ENCODE measurements at regions not wholly inside any gene's neighbourhood (a gene's known extent, or its start where the extent isn't known, plus 50 kb on each side); places are given as distances from the start of the nearest gene placed in this dataset.

DNA sequence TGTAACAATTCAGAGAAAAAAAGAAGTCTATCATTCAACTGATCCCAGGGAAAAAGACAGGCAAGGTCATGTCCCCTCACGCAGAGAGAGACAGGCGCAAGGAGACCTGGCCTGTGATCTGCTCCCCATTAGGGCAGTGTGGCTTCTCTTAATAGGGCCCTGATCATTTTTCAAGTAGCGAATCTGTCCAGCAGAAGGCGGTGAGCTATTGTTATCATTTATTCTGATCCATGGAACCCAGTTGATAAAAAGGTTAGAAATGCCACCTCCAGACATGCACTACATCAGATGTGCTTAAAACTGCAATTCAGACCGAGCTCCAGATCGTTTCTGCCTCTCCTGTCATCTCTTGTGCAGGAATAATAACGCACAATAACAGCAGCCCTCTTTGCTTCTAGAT, 1025.6 kb upstream of the PIK3C3 start:
- no peak for DNase-seq

DNA sequence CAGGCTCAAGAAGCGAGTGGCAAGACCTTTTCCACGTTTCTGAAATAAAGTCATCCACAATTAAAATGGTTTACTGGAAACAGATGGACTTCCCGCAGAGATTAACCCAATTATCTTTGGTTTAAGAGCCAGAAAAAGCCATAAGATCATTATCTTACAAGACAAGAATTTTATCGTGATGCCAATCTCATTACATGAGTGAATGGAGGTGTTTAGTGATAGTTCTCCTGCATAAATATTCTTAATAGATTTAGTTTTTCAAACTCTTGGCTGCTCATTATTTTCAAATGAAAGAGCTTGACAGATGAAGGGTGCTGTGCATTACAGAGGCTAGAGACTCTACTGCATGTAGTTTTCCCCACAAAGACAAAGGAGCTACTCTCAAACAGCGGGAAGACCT, 1028.4 kb upstream of the PIK3C3 start:
- DNase-seq, result no peak

DNA sequence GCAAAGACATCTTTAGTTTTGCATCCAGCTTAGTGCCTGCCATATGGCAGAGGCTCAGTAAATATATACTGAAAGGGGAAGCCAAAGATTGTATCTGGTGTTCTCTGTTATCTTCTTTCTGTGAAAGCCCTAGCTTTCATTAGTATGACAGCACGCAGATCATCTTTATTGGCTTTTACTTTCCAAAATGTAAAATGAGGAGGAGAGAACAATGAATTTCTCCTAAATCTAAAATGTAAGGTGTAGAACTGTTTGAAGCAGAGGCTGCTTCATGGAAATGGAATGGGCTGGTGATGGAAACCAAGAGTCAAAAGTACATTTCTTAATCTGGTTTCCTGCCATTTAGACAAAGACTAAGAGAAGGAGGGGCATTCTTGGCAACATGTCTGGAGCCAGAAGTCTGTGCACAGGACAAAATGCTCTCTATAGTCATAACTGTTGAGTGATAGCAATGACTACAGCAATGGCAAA, 1029.9 kb upstream of the PIK3C3 start:
- DNase-seq, result no peak

DNA sequence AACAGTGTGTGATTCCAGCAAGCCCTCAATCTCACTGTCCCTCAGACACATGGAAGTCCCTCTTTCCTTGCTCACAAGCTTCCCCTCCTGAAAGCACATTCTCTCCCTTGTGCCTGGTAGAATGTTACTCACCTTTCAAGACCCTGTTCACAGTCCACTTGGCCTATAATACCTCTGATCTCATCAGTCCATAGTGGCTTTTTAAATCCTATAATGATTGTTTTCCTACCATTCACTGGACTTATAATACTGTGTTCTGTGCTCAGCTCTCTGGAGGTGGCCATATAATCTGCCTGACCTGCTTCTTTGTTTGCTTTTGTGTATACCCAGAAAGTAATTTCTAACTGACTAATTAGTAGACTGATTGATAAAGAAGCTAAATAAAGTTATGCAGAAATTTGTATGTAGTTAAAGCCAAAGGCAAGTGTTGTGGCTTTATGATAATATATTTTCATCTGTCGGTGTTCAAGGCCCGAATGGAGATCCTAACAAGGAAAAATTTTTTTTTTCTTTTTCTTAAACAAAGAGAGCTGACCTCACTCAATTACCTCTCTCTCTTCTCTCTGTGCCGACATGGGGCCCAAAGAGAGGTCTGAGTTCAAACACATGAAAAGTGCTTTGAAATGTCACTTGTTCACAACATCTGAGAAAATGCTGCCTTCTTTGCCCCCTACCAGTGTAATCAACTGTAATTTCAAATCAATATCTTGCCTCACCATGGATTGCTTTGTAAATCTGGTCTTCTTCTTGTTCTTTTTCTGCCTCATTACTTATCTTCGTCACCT, 1033.0 kb upstream of the PIK3C3 start:
- DNase-seq, result no peak

DNA sequence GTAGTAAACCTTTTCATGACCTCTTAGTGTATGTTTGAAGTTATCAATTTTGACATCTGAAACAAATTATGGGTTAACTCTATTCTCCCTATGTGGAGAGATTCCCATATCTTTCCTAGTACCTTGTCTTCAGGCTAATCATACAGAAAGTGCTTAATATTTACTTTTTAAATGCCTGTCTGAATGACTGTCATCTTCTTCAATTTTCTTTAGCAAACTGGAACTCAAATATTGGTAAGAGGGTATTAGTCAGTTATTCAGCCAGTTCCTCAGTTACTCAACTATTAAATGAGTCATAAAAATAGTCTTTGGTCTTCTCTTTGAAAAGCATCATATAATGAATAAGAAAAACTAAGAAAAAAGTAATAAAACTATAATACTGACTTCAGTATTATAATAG, 1038.0 kb upstream of the PIK3C3 start:
- no peak for DNase-seq

DNA sequence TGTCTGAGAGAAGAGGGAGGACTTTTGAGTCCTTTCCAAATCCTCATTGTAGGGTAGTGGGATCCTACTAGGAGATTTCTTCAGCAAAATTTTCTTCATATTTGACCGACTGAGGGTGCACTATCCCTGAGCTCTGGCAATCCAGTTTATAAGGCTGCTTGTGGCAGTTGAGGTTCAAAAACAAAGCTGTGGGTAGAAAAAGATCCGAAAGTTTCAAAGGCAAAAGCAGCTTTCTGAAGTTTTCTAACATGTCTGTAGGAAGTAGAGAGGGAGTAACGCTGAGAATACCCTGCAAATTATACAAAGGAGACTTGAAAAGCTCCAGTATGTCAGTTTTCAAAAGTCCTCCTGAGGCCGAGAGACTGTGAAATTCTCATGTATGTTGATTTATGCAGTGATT, 1039.3 kb upstream of the PIK3C3 start:
- no peak for DNase-seq

DNA sequence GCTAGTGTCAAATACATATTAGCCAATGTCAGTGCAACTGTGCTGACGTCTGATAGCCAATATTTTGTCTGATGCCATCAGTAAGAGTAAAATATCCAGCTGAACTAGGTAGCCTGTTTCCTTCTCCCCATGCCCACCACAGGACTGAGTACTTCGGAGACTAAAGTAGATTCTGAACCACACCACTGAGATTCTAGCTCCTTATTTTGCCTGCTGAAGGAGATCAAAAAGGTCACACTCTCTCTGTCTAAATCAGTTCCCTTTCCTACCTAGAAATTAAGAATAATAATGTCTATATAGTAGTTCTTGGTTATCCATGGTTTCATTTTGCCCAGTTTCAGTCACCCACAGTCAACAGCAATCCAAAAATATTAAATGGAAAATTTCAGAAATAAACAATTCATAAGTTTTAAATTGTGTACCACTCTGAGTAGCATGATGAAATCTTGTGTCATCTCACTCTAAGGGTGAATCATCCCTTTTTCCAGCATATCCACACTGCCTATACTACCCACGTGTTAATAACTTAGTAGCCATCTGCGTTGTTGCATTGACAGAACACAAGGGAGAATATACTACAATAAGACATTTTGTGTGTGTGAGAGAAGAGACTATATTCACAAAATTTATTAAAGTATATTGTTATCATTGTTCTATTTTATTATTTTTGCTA, 1043.3 kb upstream of the PIK3C3 start:
- DNase-seq, result no peak

DNA sequence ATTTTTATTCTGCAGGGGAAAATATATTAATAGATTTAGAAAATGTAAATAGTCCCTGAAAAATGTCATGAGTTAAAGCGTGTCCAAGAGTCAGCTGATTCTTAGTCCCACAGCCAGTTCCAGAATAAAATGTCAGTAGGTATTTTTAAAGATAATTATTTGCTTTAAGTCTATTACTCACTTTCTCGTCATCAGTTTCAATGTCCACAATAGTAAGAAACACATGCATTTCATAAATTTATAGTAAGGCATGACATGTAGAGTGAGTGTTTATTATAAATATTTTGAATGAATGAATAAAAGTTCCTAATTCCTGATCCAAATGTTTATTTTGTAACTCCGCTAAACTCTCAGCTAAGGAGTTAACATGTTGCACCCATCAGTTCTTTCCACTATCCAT, 1044.0 kb upstream of the PIK3C3 start:
- no peak for DNase-seq

DNA sequence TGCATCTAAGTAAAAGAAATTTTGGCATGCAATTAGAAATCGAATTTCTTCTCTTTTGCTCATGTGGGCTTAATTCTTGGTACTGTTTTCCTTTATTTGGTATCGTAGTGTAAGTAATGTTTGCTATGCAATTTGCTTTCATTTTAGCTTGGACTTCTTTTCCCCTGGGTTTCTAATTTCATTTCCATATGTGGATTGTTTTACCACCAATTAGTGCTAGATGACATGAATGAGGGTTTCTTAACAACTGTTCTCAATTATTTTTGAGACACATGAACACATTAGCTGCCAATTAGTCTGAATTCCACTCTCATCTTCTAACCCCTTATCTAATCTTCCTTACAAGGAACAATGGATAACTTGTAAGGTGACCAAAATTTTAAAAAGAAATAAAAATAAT, 1047.2 kb upstream of the PIK3C3 start:
- no peak for DNase-seq

DNA sequence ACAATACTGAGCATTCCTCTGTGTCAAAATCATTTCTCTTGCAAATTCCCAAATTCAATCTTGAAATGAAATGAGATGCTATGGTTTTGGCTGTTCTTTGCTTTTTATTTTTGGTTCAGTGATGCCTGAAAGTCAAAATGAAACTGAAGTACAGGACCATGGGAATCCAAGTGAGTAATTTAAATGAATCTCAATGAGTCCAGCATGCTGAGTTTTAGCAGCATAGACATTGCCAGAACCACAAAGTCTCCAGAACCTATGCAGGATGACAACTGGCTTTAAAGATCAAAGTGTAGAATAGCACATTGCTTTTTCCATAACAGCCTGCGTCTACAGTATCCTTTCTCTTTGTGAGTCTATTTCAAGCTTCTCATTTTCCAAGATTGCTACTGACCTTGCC, 1050.7 kb upstream of the PIK3C3 start:
- no peak for DNase-seq

DNA sequence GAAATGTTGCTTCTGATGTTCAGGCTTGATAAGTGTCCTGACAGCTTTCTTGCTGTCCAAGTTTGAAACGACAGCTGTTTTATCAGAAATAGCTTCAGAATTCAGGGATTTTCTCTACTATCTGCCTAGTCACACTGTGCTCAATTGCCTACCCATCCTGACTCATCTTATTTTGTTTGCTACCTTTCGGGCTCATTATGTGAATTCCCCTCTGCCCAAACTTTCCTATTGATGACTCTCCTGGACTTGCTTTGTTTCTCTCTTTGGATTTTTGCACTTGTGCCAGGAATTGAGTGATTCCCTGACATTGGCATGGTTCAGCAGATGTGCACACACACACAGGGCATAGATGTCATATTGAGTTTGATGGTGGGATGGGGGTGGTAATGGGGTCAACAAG, 1052.6 kb upstream of the PIK3C3 start:
- no peak for DNase-seq

DNA sequence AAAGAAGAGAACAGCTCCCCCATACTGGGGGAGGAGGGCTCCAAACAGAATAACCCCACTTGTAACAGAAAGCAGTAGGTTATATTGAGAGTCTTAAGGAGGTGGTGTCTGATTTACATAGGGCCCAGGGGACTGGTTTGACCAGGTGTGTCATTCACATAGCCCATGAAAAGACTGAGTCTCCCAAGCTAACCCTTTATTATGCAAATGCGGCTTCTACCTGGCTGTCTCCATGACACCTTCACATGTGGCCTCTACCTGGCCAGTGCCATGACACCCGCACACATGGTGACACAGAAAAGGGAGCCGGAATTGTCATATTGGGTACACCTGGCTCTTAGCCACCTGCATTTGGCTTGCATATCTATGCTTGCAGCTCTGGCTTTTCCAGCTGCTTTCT, 1057.2 kb upstream of the PIK3C3 start:
- DNase-seq, result no peak

DNA sequence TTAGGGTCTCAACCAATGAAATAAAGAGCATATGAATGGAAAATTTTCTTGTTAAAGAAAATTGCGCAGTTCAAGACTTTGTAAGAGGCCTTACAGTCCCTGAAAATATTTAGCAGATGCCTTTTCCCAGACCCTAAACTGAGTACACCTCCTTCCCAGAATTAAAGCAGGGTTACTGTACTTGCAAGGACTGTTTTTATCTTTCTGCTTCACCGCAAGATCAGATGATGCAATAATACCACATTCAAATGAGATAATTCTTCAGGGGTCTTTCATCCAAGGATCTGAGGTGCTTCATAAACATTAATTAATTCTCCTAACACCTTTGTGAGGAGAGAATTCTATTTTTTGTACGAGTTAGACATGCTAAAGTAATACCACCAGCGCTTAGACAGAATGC, 1071.8 kb upstream of the PIK3C3 start:
- no peak for DNase-seq

DNA sequence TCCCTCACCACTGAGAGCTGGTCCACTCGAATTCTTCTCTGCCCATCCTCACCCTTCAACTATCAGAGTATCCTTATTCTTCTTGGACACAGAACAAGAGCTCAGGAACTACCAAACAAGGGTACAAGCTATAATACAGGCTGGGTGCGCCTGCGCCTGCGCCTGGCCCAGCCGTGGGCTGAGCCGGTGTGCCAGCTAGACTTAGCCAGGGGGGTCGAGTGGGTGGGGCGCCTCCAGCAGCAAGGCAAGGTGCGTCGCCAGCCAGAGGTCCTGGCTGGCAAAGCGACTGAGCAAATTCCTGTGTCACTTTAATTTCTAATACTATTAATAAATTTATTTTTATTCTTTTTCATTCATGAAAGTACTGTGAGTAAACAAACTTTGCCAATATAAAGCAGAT, 1072.6 kb upstream of the PIK3C3 start:
- DNase-seq, result no peak

DNA sequence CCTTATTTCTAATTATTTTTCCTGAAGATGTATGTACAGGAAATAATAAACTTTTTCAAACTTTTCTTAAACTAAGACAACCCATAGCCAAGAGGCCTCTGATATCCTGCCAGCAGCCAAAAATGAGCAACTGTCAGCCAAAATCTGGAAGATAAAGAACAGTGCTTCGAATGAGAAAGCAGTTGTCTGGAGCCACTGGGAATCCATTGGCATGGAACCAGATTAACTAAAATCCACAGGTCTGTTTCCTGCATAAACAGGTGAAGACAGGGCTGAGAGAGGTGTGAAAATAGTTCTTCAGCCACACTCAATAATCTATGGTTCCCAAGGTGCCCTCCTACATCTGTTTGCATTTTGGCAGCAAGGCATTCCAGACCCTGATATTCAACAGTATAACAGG, 1076.7 kb upstream of the PIK3C3 start:
- no peak for DNase-seq

DNA sequence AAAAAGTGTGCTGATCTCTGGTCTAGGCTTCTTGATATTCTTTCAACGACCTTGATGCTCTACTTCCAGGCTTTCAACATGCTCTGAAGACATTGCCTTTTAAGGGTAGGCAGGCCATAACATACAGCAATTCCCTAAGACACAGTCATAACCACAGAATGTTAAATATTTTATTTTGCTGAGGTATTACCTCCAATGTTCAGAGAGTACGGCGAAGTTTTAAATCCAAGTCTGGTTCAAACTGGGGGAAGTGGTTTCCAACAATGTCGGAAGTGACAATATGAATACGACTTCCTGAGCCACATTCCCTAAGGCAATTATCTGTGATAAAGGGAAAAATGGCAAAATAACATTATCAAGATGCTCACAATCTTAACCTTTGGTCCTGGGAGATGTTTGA, 1077.9 kb upstream of the PIK3C3 start:
- DNase-seq, result no peak

DNA sequence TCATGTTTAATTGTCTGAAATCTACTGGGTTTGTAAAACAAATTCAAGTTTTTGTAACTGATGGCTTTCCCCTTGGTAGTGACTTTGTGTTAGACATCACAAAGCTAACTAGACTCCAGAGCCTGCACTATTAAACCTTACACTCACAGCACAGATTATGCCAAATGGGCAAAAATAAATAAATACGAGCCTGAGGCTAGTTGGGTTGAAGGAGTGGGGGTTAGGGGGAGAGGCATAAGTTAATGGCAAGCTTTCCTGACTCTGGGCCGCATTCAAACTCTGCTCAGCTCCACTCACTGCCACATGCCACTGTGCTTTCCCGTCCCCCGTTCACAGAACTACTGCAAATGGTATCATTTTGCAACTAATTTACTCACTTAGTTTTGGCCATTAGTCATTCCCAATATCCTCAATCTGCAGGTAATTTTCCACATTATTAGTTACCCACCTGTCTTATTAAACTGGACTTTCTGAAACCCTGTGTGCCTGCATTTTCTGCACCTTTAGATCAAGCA, 1079.9 kb upstream of the PIK3C3 start:
- no peak for DNase-seq

DNA sequence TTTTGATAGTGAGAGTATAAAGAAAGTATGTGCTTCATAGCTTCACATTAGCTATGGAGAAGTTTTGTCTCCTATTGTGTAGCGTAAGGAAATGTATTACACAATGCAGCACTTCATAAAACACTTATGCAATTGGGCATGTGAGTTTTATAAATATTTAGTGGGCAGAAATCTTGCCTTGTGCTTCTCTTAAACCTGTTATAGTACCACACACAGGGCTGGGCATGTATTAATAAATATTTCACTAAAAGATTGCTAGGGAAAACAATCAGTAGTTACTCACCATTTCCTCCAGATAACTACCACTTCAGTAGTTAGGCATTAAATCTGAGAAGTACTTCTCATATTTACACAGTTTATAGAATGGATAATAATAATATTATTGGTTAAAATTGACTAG, 1080.8 kb upstream of the PIK3C3 start:
- DNase-seq, result no peak

DNA sequence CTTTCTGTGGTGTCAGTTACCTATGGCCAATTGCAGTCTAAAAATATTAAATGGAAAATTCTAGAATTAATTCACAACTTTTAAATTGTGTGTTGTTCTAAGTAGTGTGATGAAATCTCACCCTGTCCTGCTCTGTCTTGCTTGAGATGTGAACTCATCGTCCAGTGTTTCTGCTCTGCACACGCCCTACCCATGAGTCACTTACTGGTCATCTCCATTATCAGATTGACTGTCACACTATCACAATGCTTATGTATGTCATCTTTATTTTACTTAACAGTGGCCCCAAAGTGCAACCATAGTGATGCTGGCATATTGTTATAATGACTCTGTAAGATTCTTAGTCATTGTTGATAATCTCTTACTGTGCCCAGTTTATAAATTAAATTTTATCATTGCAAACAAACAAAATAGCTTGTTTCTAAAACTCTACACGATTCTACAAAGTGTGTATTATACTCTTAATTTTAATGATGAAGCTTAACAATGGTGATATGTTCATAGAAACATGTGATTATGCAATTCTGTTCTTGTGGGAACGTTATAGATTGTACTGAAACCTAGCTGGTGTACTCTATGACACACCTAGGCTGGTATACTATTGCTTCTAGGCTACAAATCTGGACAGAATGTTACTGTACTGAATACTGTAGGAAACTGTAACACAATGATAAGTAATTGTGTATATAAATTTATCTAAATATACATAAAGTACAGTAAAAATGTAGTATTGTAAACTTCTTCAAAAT, 1086.8 kb upstream of the PIK3C3 start:
- DNase-seq, result no peak

DNA sequence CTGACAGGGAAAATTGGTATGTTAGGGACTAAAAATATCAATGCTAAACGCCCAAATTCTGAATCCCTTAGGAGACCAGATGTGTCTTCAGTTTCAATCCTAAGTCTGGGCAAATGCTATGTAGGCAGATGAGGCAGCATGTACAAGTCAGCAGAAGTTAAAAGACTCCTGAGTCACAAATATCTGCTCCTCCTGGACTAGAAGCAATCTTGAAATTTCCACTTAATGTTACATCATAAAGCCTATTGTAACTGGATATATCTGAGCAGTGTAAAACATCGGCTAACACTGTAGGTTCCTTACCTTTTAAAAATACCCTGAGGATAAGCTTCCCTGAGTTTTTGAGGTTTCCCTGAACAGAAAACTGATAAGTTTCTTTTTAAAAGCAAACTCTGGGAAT, 1087.6 kb upstream of the PIK3C3 start:
- no peak for DNase-seq

DNA sequence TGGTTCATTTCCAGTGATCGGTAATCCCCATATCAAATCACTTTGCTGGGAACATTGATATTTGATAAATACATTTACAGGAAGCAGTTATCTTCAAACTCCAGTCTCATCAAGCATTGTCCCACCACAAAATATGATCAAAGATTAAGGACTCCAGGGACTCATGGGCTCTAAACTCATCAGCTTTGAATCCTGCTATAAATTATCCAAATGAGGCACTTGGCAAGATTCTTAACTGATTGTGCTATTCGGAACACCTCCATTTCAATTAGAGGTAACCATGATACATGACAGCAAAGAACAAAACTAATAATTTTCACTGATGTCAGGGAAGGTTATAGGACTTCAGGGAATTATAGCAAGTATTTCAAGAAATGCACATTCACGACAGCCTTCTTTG, 1088.1 kb upstream of the PIK3C3 start:
- no peak for DNase-seq

DNA sequence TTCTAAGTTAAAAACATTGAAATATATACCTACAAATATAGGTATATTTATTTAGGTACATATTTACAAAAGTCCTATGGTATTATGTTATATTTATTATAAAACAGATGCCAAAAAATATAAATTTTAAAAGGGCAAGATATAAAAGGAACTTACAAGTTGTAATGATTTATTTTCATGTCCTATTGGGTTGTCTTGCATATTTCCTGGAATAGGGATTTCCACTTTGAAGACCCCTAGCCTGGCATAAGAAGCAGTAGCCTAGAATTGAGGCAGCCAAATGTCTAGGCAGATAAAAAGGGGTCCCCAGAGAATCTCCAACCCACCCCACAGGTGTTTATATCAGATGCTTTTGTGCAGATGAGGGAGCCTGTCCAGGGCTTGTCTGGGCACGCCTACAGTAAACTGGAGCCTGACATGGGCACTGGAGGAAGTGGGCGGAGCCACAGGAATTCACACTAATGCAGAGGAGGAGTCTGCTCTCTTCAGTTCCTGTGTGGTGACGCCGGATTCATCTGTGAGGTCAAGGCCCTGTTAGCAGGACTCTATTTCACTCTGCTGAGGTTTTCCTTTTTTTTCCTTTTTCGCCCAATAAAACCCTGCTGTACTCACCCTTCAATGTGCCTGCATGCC, 1088.9 kb upstream of the PIK3C3 start:
- no peak for DNase-seq

DNA sequence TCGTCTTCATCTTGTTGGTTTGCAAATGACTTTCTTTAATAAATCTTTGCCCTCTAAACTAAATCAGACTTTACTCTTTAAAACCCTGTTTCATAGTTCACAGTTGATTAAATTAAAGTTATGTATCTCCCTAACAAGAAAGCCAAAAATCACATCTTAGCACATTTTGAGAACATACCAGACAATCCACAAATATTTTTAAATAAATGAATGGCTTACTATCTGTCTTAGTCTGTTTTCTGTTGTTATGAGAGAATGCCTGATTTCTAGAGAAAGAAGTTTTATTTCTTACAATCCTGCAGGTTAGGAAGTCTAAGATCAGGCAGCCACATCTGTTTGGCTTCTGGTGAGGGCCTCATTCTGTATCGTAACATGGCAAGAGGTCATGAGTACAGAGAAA, 1090.2 kb upstream of the PIK3C3 start:
- DNase-seq, result no peak
